Vagina (tissue), 2 donors: ENCODE measurements at regions not wholly inside any gene's neighbourhood (a gene's known extent, or its start where the extent isn't known, plus 50 kb on each side); places are given as distances from the start of the nearest gene placed in this dataset.

Experiments
- POLR2A ChIP-seq, 2 donors: fragments of 450-650 bp; IDR thresholded peaks; one replicate each; pipeline ENCODE4 v1.6.1; 2017; ENCODE audit warnings: antibody characterized with exemption in 2 of 2, mild to moderate bottlenecking in 2 of 2, moderate library complexity in 2 of 2
- POLR2AphosphoS5 ChIP-seq, 2 donors: sonication (generic); formaldehyde crosslinking; IDR thresholded peaks; one replicate each; pipeline ENCODE4 v1.9.0; 2017; ENCODE audit warnings: antibody characterized with exemption in 2 of 2, mild to moderate bottlenecking in 2 of 2, low read depth in 1 of 2; ENCODE audit not compliant: insufficient read depth in 1 of 2
- TF ChIP-seq, protein P1 (sequence below), 3 experiments: fragments of 450-650 bp in 2 of 3; fragments of 200-600 bp in 1 of 3; sonication (generic) in 1 of 3; IDR thresholded peaks; one replicate each; pipeline ENCODE4 v1.5.1; 2017 to 2019; ENCODE audit warnings: antibody characterized with exemption in 3 of 3, mild to moderate bottlenecking in 2 of 3, moderate library complexity in 2 of 3

DNA sequence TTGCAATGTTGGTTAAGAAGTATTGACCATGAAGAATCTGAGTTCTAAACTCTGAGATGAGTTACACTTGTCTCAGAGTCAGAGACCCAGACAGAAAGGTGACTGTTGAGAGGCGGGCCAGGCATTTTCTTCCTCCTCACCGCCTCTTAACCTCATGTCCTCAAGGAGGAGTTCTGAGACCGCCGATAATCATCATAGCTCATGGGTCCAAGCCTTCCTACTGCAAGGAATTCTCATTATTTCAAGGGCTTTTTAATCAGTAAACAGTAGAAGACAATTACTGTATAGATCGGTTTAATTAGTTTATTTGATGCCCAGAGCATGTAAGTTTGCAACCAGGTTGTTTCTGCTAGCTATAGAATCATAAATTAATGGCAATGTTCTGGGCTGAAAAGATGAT is 382.4 kb upstream of the MMS22L start:
- no peak for TF ChIP-seq POLR2AphosphoS5 (IDR thresholded peaks at IDR 0.05; ENCODE audit: insufficient read depth in 1 of 2, low read depth in 1 of 2)
- TF ChIP-seq, protein P1, sequence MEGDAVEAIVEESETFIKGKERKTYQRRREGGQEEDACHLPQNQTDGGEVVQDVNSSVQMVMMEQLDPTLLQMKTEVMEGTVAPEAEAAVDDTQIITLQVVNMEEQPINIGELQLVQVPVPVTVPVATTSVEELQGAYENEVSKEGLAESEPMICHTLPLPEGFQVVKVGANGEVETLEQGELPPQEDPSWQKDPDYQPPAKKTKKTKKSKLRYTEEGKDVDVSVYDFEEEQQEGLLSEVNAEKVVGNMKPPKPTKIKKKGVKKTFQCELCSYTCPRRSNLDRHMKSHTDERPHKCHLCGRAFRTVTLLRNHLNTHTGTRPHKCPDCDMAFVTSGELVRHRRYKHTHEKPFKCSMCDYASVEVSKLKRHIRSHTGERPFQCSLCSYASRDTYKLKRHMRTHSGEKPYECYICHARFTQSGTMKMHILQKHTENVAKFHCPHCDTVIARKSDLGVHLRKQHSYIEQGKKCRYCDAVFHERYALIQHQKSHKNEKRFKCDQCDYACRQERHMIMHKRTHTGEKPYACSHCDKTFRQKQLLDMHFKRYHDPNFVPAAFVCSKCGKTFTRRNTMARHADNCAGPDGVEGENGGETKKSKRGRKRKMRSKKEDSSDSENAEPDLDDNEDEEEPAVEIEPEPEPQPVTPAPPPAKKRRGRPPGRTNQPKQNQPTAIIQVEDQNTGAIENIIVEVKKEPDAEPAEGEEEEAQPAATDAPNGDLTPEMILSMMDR (IDR thresholded peaks at IDR 0.05): no peak
- TF ChIP-seq POLR2A (IDR thresholded peaks at IDR 0.05): no peak
